HG02981 (cell line): ENCODE measurements at regions not wholly inside any gene's neighbourhood (a gene's known extent, or its start where the extent isn't known, plus 50 kb on each side); places are given as distances from the start of the nearest gene placed in this dataset.
"Not testable (repeated sequence)": the region's sequence is repeated elsewhere in the genome, so short reads cannot be mapped to it uniquely, and the experiment has no call there.

Source experiments
- ATAC-seq: cut with Tn5 transposase; IDR thresholded peaks from one replicate; pipeline ENCODE4 v1.9.1; 2021; ENCODE audit warnings: mild to moderate bottlenecking, moderate library complexity; ENCODE audit not compliant: unreplicated experiment

- no peak for ATAC-seq
These were observed 112.1 kb downstream of the CENPF start for GRCh38 chr1:214715126-214715525.

GRCh38 chr1:214717351-214717750 is 114.4 kb downstream of the CENPF start:
- ATAC-seq, result no peak

- no peak for ATAC-seq
These were observed 115.7 kb downstream of the CENPF start for GRCh38 chr1:214718724-214719123.

GRCh38 chr1:214719207-214719606 is 116.2 kb downstream of the CENPF start:
- no peak for ATAC-seq

GRCh38 chr1:214720561-214720960 is 117.6 kb downstream of the CENPF start:
- no peak for ATAC-seq

GRCh38 chr1:214727274-214727673 is 124.3 kb downstream of the CENPF start:
- ATAC-seq, result no peak

GRCh38 chr1:214739621-214740238 is 136.7 kb downstream of the CENPF start:
- no peak for ATAC-seq

- no peak for ATAC-seq
These were observed 137.5 kb downstream of the CENPF start for GRCh38 chr1:214740471-214740870.

GRCh38 chr1:214747050-214747635 is 144.1 kb downstream of the CENPF start:
- ATAC-seq, result no peak

GRCh38 chr1:214753236-214753852 is 150.3 kb downstream of the CENPF start:
- no peak for ATAC-seq

- ATAC-seq, result no peak
These were observed 158.0 kb downstream of the CENPF start for GRCh38 chr1:214761030-214761429.

GRCh38 chr1:214762902-214763301 is 159.9 kb downstream of the CENPF start:
- ATAC-seq, result no peak

GRCh38 chr1:214764502-214764901 is 161.5 kb downstream of the CENPF start:
- ATAC-seq, result no peak

- ATAC-seq, result no peak
These were observed 164.2 kb downstream of the CENPF start for GRCh38 chr1:214767221-214767620.

- ATAC-seq, result not testable (repeated sequence)
These were observed 166.7 kb downstream of the CENPF start for GRCh38 chr1:214769666-214770065.

GRCh38 chr1:214777364-214777763 is 174.4 kb downstream of the CENPF start:
- ATAC-seq, result no peak

GRCh38 chr1:214791961-214792360 is 189.0 kb downstream of the CENPF start:
- no peak for ATAC-seq

- no peak for ATAC-seq
These were observed 189.7 kb downstream of the CENPF start for GRCh38 chr1:214792527-214793186.

- ATAC-seq, result no peak
These were observed 190.7 kb downstream of the CENPF start for GRCh38 chr1:214793708-214794107.

GRCh38 chr1:214801191-214801590 is 198.2 kb downstream of the CENPF start:
- ATAC-seq, result no peak

- no peak for ATAC-seq
These were observed 206.0 kb downstream of the CENPF start for GRCh38 chr1:214808845-214809460.

- no peak for ATAC-seq
These were observed 213.6 kb downstream of the CENPF start for GRCh38 chr1:214816603-214817002.
